DOHH2 (cell line): ENCODE measurements at regions not wholly inside any gene's neighbourhood (a gene's known extent, or its start where the extent isn't known, plus 50 kb on each side); places are given as distances from the start of the nearest gene placed in this dataset.

Experiments
- H3F3A ChIP-seq: fragments of 200-600 bp; sonication (generic), shearing (Covaris generic); 2 replicates; pipeline ENCODE4 v1.6.0; 2016; ENCODE audit warnings: antibody characterized with exemption, mild to moderate bottlenecking; ENCODE audit not compliant: control insufficient read depth, insufficient read depth
- H3K27ac ChIP-seq: fragments of 200-600 bp; sonication (generic); 2 replicates; pipeline ENCODE4 v1.5.1; 2014; ENCODE audit warnings: low read depth, mild to moderate bottlenecking, low read length, moderate library complexity
- H3K27me3 ChIP-seq: fragments of 200-600 bp; sonication (generic); 2 replicates; pipeline ENCODE4 v1.6.1; 2014; ENCODE audit warnings: mild to moderate bottlenecking, low read length, mixed read lengths; ENCODE audit not compliant: control insufficient read depth
- H3K36me3 ChIP-seq: fragments of 200-600 bp; sonication (generic); 2 replicates; pipeline ENCODE4 v1.6.1; 2014; ENCODE audit warnings: mild to moderate bottlenecking, low read length, moderate library complexity, mixed read lengths; ENCODE audit not compliant: control insufficient read depth
- H3K4me1 ChIP-seq: fragments of 200-600 bp; sonication (generic); 2 replicates; pipeline ENCODE4 v1.6.1; 2014; ENCODE audit warnings: mild to moderate bottlenecking, low read length, mixed read lengths; ENCODE audit not compliant: control insufficient read depth
- H3K4me2 ChIP-seq: fragments of 200-600 bp; sonication (generic); 2 replicates; pipeline ENCODE4 v1.6.0; 2014; ENCODE audit warnings: mild to moderate bottlenecking, low read length, moderate library complexity
- H3K4me3 ChIP-seq: fragments of 200-600 bp; sonication (generic); 2 replicates; pipeline ENCODE4 v1.5.1; 2014; ENCODE audit warnings: mild to moderate bottlenecking, low read length, mixed read lengths
- H3K79me2 ChIP-seq: fragments of 200-600 bp; sonication (generic); 2 replicates; pipeline ENCODE4 v1.6.1; 2014; ENCODE audit warnings: mild to moderate bottlenecking, low read length, mixed read lengths; ENCODE audit not compliant: control insufficient read depth
- H3K9me2 ChIP-seq: fragments of 200-600 bp; sonication (generic); replicated peaks from 2 replicates; pipeline ENCODE4 v1.6.1; 2014; ENCODE audit warnings: mild to moderate bottlenecking, low read length, mixed read lengths; ENCODE audit not compliant: control insufficient read depth
- H3K9me3 ChIP-seq: fragments of 200-600 bp; sonication (generic); 2 replicates; pipeline ENCODE4 v1.6.1; 2014; ENCODE audit warnings: antibody characterized with exemption, low read length, mixed read lengths; ENCODE audit not compliant: control insufficient read depth, insufficient read depth
- H4K20me1 ChIP-seq: fragments of 200-600 bp; sonication (generic); 2 replicates; pipeline ENCODE4 v1.6.0; 2014; ENCODE audit warnings: low read depth, mild to moderate bottlenecking, antibody characterized with exemption, low read length, moderate library complexity; ENCODE audit not compliant: control insufficient read depth, insufficient read depth
- EZH2phosphoT487 ChIP-seq: fragments of 200-600 bp; sonication (generic); IDR thresholded peaks from 2 replicates; pipeline ENCODE4 v1.6.1; 2017; ENCODE audit warnings: borderline replicate concordance, mild to moderate bottlenecking, antibody characterized with exemption, low read length, moderate library complexity, mixed read lengths
- TF ChIP-seq, protein P1 (sequence below): fragments of 200-600 bp; sonication (generic); IDR thresholded peaks from one replicate; pipeline ENCODE4 v1.5.1; 2014; ENCODE audit warnings: antibody characterized with exemption, mild to moderate bottlenecking, low read depth, low read length; ENCODE audit not compliant: poor library complexity, severe bottlenecking

DNA sequence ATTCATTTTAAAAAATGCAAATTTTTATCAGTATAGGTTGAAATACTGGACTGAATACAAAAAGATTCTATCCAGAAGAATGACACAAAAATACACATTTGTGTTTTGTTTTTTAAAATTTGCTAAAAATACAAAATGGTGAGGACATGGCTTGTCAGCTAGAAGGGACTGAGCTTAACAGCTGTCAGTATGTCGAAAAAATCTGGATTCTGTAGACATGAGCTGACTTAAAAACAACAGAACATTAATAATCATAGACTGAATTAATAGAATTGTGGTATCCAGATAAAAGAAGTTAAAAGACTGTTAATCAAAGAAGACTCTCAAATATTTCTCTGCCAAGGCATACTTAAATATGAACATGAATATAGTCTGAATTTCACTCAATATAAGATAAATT lies 244.9 kb upstream of the CBLB start:
- no peaks in the 10 kb centered on the region for H3K9me3 ChIP-seq
- H3K4me3 ChIP-seq: no peak overlapping the region
- H4K20me1 ChIP-seq: no peaks in the 10 kb centered on the region
- no peaks in the 10 kb centered on the region for H3K4me1 ChIP-seq
- TF ChIP-seq EZH2phosphoT487: no peak
- TF ChIP-seq, protein P1, sequence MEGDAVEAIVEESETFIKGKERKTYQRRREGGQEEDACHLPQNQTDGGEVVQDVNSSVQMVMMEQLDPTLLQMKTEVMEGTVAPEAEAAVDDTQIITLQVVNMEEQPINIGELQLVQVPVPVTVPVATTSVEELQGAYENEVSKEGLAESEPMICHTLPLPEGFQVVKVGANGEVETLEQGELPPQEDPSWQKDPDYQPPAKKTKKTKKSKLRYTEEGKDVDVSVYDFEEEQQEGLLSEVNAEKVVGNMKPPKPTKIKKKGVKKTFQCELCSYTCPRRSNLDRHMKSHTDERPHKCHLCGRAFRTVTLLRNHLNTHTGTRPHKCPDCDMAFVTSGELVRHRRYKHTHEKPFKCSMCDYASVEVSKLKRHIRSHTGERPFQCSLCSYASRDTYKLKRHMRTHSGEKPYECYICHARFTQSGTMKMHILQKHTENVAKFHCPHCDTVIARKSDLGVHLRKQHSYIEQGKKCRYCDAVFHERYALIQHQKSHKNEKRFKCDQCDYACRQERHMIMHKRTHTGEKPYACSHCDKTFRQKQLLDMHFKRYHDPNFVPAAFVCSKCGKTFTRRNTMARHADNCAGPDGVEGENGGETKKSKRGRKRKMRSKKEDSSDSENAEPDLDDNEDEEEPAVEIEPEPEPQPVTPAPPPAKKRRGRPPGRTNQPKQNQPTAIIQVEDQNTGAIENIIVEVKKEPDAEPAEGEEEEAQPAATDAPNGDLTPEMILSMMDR: no peak
- no peaks in the 10 kb centered on the region for H3K27me3 ChIP-seq
- H3K36me3 ChIP-seq: no peaks in the 10 kb centered on the region
- no peaks in the 10 kb centered on the region for H3F3A ChIP-seq
- no peaks in the 10 kb centered on the region for H3K79me2 ChIP-seq
- no peak overlapping the region for H3K27ac ChIP-seq
- H3K9me2 ChIP-seq: no peaks in the 10 kb centered on the region
- H3K4me2 ChIP-seq: no peak overlapping the region

DNA sequence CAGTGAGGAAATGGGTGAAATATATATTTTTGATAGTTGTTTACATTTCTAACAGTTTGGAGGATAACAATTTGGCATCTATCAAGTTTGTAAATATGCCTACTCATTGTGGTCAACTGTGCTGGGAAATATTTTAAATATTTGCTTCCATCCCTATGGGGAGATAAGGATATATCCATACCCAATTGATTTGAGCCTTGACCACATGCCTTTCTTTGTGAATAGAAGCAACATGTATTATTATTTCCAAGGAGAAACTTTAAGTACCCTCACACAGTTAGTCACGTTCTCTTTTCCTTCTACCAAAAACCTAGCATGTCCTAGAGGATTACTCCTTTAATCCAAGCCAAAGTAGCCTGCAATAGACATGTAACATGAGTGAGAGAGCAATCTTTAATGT lies 245.4 kb upstream of the CBLB start:
- H3K4me3 ChIP-seq: no peak overlapping the region
- H3K79me2 ChIP-seq: no peaks in the 10 kb centered on the region
- TF ChIP-seq, protein P1: no peak
- no peak for TF ChIP-seq EZH2phosphoT487
- H3K4me1 ChIP-seq: no peaks in the 10 kb centered on the region
- no peaks in the 10 kb centered on the region for H3F3A ChIP-seq
- no peaks in the 10 kb centered on the region for H3K9me3 ChIP-seq
- no peaks in the 10 kb centered on the region for H4K20me1 ChIP-seq
- H3K4me2 ChIP-seq: no peak overlapping the region
- no peaks in the 10 kb centered on the region for H3K27me3 ChIP-seq
- H3K9me2 ChIP-seq: no peaks in the 10 kb centered on the region
- no peaks in the 10 kb centered on the region for H3K36me3 ChIP-seq
- no peak overlapping the region for H3K27ac ChIP-seq

GRCh38 chr3:106114848-106115247 lies 246.0 kb upstream of the CBLB start:
- Histone ChIP-seq H3K4me1 (no peaks in the 10 kb centered on the region), H3K4me2 (no peak overlapping the region), H3K27ac (no peak overlapping the region), H4K20me1 (no peaks in the 10 kb centered on the region), H3K79me2 (no peaks in the 10 kb centered on the region), H3F3A (no peaks in the 10 kb centered on the region), H3K4me3 (no peak overlapping the region), H3K27me3 (no peaks in the 10 kb centered on the region), H3K9me3 (no peaks in the 10 kb centered on the region), H3K9me2 (no peaks in the 10 kb centered on the region), H3K36me3 (no peaks in the 10 kb centered on the region)
- TF ChIP-seq EZH2phosphoT487: no peak
- TF ChIP-seq, protein P1: no peak

- no peak overlapping the region for H3K4me2 ChIP-seq
- no peaks in the 10 kb centered on the region for H4K20me1 ChIP-seq
- no peaks in the 10 kb centered on the region for H3K4me1 ChIP-seq
- H3K79me2 ChIP-seq: no peaks in the 10 kb centered on the region
- H3K9me2 ChIP-seq: no peaks in the 10 kb centered on the region
- no peaks in the 10 kb centered on the region for H3K27me3 ChIP-seq
- no peaks in the 10 kb centered on the region for H3K36me3 ChIP-seq
- no peaks in the 10 kb centered on the region for H3K9me3 ChIP-seq
- H3F3A ChIP-seq: no peaks in the 10 kb centered on the region
- H3K27ac ChIP-seq: no peak overlapping the region
- no peak for TF ChIP-seq EZH2phosphoT487
- TF ChIP-seq, protein P1: no peak
- H3K4me3 ChIP-seq: no peak overlapping the region
Observed at GRCh38 chr3:106115557-106115956, 246.7 kb upstream of the CBLB start.
